ENCODE measurements at regions not wholly inside any gene's neighbourhood (a gene's known extent, or its start where the extent isn't known, plus 50 kb on each side); places are given as distances from the start of the nearest gene placed in this dataset.

GRCh38 chr4:127217586-127218229, 415.0 kb upstream of the INTU start:
- Mint-ChIP-seq H3K27ac (ENCODE audit: unreplicated experiment) (no peak overlapping the region), H3K36me3 (ENCODE audit: low read depth, unreplicated experiment) (no peaks in the 10 kb centered on the region), H3K27me3 (ENCODE audit: unreplicated experiment) (no peaks in the 10 kb centered on the region), H3K9me3 (ENCODE audit: unreplicated experiment) (no peaks in the 10 kb centered on the region), H3K4me1 (ENCODE audit: unreplicated experiment) (no peaks in the 10 kb centered on the region), H3K4me3 (ENCODE audit: unreplicated experiment) (no peak overlapping the region)
- TF ChIP-seq CTCF (IDR thresholded peaks at IDR 0.05; ENCODE audit: unreplicated experiment), result no peak
- no peak for DNase-seq (ENCODE audit: low spot score)

- no peak overlapping the region for H3K4me3 Mint-ChIP-seq (ENCODE audit: unreplicated experiment)
- no peak for TF ChIP-seq CTCF (IDR thresholded peaks at IDR 0.05; ENCODE audit: unreplicated experiment)
- no peaks in the 10 kb centered on the region for H3K9me3 Mint-ChIP-seq (ENCODE audit: unreplicated experiment)
- H3K27me3 Mint-ChIP-seq (ENCODE audit: unreplicated experiment), result peaks cover 2% of the 10 kb centered on the region
- no peak for DNase-seq (ENCODE audit: low spot score)
- H3K4me1 Mint-ChIP-seq (ENCODE audit: unreplicated experiment), result no peaks in the 10 kb centered on the region
- H3K27ac Mint-ChIP-seq (ENCODE audit: unreplicated experiment), result no peak overlapping the region
- H3K36me3 Mint-ChIP-seq (ENCODE audit: low read depth, unreplicated experiment), result no peaks in the 10 kb centered on the region
Measured at GRCh38 chr4:127219232-127219631, 413.5 kb upstream of the INTU start.

DNA sequence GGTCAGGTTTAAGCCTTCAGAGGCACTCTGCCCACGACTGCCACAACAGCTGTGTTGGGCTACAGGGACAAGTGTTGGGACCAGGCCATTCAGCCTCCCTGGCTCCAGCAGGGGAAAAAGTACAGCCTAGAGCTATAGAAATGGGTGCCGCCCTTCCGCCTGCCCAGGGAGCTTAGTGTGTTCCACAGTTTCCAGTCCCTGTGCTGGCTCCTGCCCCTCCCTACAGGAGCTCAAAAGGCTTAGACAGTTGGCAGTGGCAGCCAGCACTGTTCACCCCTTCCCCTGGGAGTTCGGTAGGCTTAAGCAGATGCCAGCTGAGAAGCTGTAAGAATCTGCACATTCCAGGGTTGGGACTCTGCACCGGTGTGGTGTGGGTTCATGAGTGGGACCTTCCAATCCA, 408.2 kb upstream of the INTU start:
- Mint-ChIP-seq H3K36me3 (ENCODE audit: low read depth, unreplicated experiment) (peaks cover 4% of the 10 kb centered on the region), H3K4me1 (ENCODE audit: unreplicated experiment) (no peaks in the 10 kb centered on the region), H3K27ac (ENCODE audit: unreplicated experiment) (no peak overlapping the region), H3K4me3 (ENCODE audit: unreplicated experiment) (no peak overlapping the region), H3K27me3 (ENCODE audit: unreplicated experiment) (peaks cover 3% of the 10 kb centered on the region), H3K9me3 (ENCODE audit: unreplicated experiment) (no peaks in the 10 kb centered on the region)
- DNase-seq (ENCODE audit: low spot score), result no peak
- TF ChIP-seq CTCF (IDR thresholded peaks at IDR 0.05; ENCODE audit: unreplicated experiment), result no peak

GRCh38 chr4:127229855-127230608, 402.7 kb upstream of the INTU start:
- no peaks in the 10 kb centered on the region for H3K4me1 Mint-ChIP-seq (ENCODE audit: unreplicated experiment)

More at GRCh38 chr4:127229855-127230608, 402.7 kb upstream of the INTU start:
- DNase-seq (ENCODE audit: low spot score), result no peak
- Mint-ChIP-seq H3K4me3 (ENCODE audit: unreplicated experiment) (no peak overlapping the region), H3K27ac (ENCODE audit: unreplicated experiment) (no peak overlapping the region), H3K36me3 (ENCODE audit: low read depth, unreplicated experiment) (peaks cover 4% of the 10 kb centered on the region), H3K9me3 (ENCODE audit: unreplicated experiment) (no peaks in the 10 kb centered on the region), H3K27me3 (ENCODE audit: unreplicated experiment) (no peaks in the 10 kb centered on the region)
- no peak for TF ChIP-seq CTCF (IDR thresholded peaks at IDR 0.05; ENCODE audit: unreplicated experiment)
